Stimulated activated CD8-positive, alpha-beta memory T cell treated with anti-CD3 and anti-CD28 coated beads, Interleukin-15, amount 100 ng/mL, for 48 hours (primary cell): ENCODE measurements at regions not wholly inside any gene's neighbourhood (a gene's known extent, or its start where the extent isn't known, plus 50 kb on each side); places are given as distances from the start of the nearest gene placed in this dataset.

ENCODE experiments used
- DNase-seq, 2 donors: peaks; one replicate each; pipeline ENCODE4 v3.0.0-alpha.2; 2020; ENCODE audit warnings: low read depth in 2 of 2

DNA sequence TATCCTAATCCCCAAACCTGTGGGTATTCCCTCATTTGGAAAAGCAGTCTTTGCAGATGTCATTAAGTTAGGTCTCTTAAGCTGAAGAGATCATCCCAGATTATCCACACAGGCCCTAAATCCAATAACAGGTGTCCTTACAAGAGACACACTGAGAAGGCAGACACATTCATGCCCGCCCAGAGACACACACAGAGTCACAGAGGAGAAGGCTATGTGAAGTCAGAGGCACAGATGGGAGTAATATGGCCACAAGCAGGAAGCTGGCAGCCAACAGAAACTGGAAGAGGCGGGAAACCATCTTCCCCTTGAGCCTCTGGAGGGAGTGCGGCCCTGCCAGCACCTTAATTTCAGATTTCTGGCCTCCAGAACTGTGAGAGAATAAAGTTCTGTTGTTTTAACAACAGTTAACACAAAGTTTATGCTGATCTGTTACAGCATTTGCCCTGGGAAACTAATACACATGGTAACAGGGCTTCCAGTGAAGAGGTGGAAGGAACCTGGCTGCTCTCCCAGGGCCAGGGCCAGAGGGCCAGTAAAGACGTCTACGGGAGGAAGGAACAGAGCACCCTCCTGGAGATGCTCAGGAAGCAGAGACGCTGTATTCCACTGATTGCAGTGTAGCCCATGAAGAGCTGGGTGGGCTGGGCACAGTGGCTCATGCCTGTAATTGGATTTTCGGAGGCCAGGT, 217.5 kb downstream of the GLI2 start:
- no peak for DNase-seq

DNA sequence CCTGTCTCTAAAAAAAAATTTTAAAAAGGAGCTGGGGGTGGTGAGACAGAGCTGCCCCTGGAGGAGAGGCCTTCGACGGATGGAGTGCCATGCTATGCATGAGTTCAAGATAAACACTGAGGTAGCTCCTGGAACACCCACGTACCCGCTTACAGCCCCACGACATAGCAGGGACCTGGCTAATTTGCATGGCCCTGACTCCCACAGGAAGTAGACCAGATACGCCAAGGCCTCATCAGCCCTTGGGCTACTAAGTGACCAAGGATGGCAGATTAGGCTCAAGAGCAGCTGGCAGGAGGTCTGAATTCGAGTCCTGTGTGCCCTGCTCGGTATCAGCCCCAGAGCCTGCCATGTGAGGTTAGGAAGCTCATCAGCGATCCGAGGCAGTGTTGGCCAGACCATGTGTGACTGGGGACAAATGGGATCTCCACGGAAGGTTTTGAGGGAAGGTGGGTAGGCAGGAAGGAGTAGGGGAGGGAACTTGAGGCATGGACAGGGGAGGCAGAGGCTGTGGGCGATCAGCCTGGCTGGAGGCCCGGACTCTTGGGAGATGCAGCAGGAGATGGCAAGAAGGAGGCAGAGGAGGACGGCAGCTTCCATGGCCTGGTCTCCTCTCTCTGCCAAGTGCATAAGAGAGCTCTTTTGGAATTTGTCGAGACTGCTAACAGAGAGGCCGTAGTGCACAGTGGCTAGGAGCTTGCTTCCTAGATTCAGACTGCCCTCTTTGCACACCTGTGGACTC, 218.3 kb downstream of the GLI2 start:
- no peak for DNase-seq

DNA sequence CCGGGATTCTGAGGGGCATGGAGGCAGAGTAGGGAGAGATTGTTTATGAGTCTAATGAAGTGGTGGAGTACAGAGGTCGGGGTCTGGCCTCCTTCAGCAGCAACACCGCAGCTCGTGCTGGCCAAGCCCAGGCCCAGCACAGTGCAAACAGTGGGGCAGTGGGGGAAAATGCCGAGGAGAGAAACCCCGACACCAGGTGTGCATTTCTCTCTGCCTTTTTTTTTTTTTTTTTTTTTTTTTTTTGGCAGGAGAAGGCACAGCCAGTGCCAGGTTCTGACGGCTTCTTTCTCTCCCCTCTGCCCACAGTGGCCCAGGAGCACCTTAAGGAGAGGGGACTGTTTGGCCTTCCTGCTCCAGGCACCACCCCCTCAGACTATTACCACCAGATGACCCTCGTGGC, 219.3 kb downstream of the GLI2 start:
- no peak for DNase-seq

DNA sequence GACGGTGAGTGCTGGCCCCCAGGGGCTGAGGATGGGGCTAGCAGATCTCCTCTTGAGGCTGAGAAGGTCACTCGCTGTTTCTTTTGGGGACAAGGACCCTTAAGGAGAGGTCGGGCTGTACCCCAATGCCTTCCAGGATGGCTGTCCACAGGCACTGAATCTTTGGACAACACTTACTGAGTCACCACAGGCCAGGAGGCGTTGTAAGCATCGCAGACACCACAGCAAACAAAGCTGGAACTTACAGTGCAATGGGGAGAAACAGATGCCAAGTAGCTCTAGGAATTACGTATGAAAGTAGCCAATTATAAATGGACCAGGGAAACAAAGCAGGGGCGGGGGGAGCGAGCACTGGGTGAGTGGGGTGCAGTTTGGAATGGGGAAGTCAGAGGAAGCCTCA, 219.8 kb downstream of the GLI2 start:
- DNase-seq, result no peak

DNA sequence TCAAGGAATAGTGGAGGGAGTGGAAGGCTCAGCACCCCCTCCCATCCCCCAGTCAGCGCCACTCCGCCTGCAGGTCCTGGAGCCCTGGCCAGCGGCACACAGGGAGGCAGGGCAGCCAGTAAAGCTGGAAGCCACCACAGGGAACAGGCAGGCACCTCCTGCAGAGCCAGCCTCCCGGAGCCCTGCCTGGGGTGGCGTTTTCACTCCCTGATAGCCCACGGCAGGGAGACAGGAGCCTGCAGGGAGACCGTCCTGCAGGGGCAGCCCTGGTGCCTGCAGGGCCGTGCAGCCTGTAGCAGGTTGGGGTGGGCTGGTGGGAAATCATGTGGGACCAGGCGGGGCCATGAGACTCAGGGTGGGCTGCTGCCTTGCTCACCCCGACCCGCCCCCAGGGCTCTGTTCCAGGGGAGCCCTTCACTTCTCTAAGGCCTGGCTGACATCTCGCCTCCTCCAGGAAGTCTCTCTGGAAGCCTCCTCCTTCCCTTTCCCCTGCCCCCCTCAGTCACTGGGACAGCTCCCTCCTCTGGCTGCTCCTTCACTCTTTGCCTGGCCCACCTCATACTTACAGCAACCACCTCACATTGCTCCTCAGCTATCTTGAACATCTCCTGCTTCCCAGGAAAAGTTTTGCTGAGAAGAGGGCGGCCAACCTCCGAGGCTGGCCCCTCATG, 221.0 kb downstream of the GLI2 start:
- no peak for DNase-seq

DNA sequence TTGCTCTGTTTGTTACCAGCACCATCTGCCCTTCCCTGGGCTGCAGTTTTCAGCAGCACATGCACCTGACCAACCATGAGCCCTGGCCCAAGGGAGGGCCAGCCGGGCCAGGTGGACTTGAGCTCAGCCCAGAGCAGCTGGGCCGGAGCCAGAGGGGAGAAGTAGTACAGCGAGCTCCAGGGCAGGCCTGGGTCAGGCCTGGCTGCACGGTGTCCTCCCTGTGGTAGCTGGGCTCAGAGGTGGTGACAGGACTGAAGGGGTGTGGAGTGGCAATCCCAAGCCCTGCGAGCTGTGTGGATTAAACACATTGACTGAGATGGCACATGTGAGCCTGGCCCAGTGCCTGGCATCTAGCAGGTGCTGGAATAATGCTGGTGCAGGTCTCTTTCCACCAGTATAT, 222.2 kb downstream of the GLI2 start:
- DNase-seq, result no peak

DNA sequence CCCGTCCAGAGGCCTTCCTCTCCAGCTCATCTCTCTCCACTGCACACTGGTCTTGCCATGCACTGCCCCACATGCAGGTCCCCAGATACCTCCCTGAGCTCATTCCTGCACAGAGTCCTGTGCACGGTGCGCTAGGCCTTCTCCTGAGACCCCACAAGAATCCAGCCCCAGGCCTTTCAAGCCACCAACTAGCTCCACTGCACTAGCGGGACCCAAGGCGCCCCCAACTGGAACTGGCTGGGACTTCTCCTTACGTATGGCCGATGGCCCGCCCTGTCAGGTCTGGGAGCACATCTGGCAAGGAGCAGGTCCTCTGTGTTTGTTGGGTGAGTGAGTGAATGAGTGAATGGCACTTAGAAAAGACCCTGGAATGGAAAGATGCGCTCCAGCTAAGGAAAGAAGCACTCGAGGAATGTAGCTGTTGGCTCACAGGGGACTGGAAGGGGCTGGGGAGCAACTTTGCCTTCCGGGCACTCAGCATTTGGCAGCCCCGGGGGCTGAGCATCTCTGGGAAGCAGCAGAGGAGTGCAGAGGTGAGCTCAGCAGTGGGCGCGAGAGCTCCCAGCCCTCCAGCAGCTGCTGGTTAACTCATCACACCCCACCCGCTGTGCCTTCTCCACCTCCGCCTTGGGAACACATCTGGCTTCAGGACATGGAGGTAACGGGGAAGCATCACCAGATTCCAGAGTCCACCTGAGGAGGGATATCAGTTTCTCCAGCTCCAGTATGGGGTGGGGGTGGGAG, 223.1 kb downstream of the GLI2 start:
- no peak for DNase-seq

DNA sequence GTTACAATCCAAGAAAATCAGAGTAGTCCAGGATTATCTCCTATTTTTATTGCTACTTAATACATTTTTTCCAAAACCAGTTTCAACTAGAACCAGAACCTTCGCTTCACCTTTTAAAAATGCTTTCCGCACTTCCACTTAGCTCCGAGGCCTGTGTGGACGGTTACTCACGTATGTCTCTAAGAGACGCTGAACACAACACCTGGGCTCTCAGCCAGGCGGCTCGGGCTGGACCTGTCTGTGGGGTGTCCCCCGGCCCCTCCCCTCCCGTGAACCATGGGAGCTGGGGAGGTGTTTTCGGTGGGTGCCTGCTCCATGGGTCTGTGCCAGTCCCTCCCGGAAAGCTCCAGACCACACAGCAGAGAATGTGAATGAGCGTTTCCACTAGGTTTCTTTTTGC, 223.8 kb downstream of the GLI2 start:
- DNase-seq, result no peak

DNA sequence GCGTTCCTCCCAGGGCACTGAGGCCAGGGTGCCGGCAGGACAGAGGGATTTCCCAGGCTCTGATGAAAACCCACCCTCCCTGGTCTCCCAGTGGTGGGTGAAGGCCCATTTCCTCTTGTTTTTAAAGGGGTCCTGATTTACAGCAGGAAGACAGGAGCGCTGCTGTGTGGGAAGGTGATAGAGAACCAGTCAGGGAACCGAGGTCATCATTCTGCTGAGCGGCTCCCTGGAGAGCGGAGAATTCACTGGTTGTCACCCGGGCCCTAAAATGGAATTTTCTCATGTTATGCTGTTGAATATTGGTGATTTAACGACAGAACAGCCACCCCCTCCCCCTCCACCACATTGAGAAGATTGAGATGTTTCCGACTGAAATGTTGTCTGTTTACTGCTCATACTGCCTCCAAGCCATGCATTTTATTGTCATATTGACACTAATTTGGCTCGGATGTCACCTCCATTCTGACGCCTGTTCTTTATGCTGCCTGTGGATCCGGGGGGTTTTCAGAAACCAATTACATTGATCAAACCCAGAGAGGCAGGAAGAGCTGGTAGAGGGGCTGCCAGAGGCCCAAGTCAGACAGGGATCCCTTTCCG, 225.2 kb downstream of the GLI2 start:
- DNase-seq, result no peak

DNA sequence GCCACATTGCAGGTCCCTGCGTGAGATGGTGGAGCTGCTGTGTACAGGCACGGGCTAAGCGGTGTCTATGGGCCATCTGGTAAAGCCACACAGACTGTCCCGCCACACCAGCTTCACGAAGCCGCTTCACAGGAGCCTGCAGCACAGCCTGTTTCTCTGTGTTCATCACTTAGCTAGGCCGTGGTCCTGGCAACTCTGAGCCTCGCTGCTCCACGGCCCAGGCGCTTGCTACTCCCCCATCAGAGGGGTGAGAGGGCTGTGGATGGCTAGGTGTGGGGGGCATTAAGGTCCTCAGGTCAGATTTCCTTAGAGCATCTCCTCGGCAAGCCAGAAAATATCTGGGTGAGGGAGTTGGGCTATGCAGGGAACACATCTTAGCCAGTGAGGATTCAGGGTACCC, 225.7 kb downstream of the GLI2 start:
- DNase-seq, result no peak

DNA sequence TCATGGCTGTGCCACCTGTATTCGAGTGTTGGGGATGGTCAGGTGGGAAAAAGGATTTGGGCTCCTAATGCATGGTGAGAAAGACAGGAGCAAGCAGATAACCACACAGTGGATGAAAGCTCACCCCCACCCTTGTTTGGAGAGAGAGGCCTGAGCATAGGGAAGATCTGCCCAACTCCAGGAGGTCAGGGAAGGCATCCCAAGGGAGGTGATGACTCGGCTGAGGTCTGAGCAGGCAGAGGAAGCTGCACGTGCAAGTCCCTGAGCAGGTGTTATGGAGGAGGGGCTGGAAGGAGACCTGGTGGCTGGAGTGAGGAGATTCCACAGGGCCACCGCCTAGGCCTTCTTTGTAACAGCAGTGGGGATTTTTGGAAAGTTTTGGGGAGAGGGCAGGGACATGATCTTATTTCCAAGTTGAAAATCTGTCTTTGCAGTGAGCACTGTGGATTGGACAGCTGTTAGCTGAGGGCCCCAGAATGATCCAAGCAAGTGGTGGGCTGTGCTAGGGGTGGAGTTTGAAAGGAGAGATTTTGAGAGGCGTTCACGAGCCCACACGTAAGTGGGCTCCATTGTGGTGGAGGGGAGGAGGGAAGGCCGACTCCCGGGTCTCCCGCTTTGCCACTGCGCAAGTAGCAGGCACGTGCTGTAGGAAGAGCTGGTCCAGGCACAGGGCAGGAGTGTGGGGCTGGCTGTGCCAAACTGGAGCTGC, 228.5 kb downstream of the GLI2 start:
- DNase-seq, result no peak

DNA sequence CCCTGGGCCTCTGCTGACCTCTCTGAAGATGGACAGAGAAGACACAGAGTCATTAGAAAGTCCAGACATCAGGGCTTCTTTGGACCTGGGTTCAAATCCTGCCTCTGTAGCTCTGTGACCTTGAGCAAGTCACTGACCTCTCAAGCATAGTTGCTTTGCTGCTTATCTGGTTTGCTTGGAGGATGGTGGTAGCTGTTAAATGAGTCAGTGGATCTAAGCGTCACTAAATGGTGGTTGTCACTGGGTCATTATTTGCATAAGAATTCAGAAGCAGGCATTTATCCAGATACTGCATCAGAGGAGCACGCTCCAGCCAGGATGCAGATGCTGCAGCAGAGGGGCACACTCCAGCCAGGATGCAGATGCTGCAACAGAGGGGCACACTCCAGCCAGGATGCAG, 229.2 kb downstream of the GLI2 start:
- no peak for DNase-seq

DNA sequence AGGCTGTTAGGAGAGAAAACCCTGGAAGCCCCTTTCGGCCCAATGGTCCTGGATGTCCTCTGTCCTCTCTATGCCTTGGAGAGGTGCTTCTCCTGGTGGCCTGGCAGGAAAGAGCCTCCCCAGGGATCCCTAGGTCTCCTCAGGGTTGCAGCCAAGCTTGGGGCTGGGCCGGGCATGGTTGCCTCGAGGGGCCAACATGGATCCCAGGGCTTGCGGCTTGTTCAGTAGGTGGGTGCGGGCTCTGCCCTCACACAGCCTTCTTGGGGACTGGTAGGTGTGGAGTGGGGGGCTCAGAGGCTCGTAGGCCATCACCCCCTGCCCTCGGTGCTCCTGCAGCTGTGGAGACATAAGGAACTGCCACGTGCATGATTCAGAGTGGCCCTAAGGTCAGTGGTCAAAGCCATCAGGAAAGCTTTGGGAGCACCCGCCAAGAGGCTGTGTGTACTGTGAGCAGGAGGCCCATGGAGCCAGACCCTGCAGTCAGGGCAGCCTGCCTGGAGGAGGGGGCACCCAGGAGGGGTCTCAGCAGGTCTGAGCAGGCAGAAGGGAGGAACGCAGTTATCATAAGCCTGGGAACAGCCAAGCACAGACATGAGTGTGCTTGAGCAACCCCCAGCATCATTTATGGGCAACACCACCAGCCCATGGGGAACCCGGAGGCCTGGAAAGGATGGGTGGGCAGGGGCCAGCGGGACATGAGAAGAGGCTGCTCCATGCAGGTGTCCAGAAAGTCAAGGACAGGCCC, 231.0 kb downstream of the GLI2 start:
- DNase-seq, result no peak

DNA sequence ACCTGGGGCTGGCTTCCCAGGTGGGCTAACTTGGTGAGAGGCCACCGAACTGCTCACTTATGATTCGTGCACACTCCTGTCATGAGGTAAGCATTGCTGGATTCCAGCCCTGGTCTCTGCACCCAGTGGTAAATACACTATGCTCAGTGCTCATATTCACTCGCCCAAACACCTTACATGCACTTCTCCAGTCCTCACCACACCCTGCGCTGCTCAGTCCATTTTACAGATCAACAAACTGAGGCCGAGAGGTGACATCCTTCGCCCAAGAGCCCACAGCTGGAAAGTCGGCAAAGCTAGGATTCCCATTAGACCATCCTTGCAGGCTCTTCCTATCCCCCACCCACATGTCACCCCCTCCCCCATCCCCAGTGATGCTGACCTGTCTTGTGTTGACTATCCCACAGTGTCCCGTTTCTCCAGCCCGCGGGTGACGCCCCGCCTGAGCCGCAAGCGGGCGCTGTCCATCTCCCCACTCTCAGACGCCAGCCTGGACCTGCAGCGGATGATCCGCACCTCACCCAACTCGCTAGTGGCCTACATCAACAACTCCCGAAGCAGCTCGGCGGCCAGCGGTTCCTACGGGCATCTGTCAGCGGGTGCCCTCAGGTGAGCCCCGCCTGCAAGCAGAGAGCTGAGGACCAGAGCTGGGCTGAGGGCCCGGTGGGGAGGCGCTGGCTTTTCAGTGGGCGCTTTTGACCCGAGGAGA, 232.8 kb downstream of the GLI2 start:
- no peak for DNase-seq

DNA sequence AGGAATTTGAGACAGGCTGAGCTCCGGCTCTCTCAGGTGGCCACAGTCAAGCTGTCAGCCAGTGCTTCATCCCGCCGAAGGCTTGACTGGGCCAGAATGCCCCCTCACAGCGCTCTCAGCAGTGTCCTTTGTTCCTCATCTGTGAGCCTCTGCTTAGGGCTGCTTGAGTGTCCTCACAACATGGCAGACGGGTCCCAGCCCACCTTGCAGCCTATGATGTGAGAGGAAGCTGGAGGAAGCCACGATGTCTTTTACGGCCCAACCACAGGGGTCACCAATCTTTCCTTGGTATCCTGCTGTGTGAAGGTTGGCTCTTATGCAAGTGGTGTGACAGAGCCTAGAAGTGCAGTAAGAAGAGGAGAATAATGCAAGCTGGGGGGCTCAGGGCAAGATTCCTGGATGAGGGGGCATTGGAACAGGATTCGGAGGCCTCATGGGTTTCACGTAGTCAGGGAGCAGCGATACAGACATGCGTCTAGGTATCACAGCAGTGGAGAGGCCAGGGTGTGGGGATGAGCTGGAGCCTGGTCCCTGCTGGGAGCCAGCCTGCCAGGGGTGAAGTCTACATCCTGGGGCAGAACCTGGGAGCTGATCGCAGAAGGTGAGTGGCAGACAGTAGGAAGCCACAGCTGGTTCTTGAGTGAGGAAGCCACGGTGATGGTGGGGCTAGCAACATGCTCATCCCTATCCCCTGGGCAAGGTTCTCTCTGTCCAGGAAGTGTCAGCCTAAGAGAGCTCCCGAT, 234.1 kb downstream of the GLI2 start:
- no peak for DNase-seq

DNA sequence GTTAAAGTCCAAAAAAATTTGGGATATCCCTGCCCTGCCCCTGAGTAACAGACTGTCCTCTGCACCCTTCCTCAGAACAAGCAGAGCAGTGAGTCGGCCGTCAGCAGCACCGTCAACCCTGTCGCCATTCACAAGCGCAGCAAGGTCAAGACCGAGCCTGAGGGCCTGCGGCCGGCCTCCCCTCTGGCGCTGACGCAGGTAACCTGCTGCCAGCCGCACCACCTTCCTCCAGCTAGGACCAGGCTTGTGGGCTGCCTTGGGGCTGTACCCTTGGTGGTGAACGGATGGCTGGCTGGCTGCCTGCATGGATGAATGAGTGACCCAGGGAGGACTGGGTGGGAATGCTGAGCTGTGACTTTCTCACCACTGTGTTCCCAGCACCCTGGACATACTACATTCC, 236.2 kb downstream of the GLI2 start:
- DNase-seq, result no peak

DNA sequence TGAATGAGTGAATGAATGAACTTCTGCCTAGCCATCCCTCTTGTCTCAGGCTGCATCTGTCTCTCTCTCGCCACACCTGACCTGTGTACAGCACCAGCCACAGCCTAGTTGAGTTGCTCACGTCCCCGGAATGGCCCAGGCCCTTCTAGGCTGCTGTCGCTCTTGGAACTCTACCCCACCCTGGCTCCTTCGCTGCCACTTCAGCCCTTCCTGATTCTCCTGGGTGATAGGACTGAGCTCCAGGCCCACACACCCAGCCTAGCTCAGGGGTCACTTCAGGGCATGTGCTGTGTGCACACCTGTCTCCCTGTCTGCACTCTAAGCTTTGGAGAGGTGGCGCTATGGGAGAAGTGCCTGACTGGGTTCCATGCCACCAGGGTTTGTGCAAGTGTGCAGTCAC, 236.6 kb downstream of the GLI2 start:
- no peak for DNase-seq

DNA sequence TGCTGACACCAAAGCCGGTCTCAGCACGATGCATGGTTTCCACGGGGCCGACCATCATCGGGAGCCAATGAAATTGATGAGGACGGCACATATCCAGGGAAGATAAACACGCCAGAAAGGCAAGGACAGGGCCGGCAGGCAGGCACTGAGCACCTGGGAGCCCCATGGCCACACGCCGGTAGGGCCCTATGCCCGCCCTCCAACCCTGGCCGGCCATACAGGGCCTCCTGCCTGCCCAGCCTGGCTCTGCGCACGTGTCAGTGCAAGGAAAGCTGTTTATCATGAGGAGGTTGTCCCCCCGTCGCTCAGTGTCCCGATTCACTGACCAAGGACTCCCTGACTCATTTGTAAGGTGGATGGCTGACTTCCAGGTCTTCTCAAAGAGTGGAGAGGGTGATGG, 237.5 kb downstream of the GLI2 start:
- DNase-seq, result no peak

DNA sequence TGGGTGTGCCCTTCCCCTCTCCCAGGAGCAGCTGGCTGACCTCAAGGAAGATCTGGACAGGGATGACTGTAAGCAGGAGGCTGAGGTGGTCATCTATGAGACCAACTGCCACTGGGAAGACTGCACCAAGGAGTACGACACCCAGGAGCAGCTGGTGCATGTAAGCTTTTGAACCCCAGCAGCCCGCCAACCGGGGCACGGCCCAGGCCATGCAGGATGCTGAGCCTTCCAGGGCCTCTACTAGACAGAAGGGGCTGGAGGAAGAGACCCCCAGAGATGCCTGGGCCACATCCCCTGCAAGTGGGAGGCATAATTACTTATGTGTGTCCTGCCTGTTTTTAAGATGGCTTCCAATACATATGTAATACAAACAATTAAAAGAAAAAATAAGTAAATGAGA, 239.3 kb downstream of the GLI2 start:
- no peak for DNase-seq
